ENCODE measurements at regions not wholly inside any gene's neighbourhood (a gene's known extent, or its start where the extent isn't known, plus 50 kb on each side); places are given as distances from the start of the nearest gene placed in this dataset.
A peak's percentile ranks its signal among the peaks of the same experiment; 100 is the strongest.

- intact Hi-C loops (cut with DNase I) = no loop called here
- no peak for TF ChIP-seq CTCF (IDR thresholded peaks at IDR 0.05)
- TF ChIP-seq POLR2A (IDR thresholded peaks at IDR 0.05) = no peak
- H3K36me3 ChIP-seq = no peaks in the 10 kb centered on the region
- H3K27me3 ChIP-seq = no peaks in the 10 kb centered on the region
- no peaks in the 10 kb centered on the region for H3K4me1 ChIP-seq
- no peak overlapping the region for H3K27ac ChIP-seq
- 50% methylated on average over 1 of the region's 6 CpGs for WGBS (ENCODE audit: insufficient coverage, low coverage, low lambda C conversion rate, missing lambda C conversion rate)
- H3K9me3 ChIP-seq = no peaks in the 10 kb centered on the region
- DNase-seq (no peak), ATAC-seq (no peak)
- no peak overlapping the region for H3K4me3 ChIP-seq
These were observed 58.2 kb upstream of the DIPK2B start for GRCh38 chrX:45258731-45259402.

MicroRNAs in the stretch of these regions (microRNA counts, 767-probe panel; counts per million panel counts)
- microRNA hsa-miR-221-3p (237 counts per million), microRNA hsa-miR-222-3p (6,349 counts per million, percentile 19 among the panel's probes with 10 or more counts)

Small RNA genes in the stretch of these regions (microRNA-seq; reads per million reads assigned to microRNA genes)
- gene MIR221 = 1,269 to 1,272 reads per million in 2 donors
- 67.0 to 89.9 reads per million in 2 donors for gene MIR222

Small RNA genes in the stretch of these regions (small RNA-seq; reads per million reads assigned to genes)
- 34.3 to 52.8 reads per million in 2 experiments for gene MIR221
- 107 to 185 reads per million in 2 experiments for gene MIR222
- 0 reads per million in 2 experiments for gene RF00017
- gene RF00591 = 0 reads per million in 2 experiments
